Right cardiac atrium (tissue), 5 donors: ENCODE measurements at regions not wholly inside any gene's neighbourhood (a gene's known extent, or its start where the extent isn't known, plus 50 kb on each side); places are given as distances from the start of the nearest gene placed in this dataset.
A peak's percentile ranks its signal among the peaks of the same experiment; 100 is the strongest.

ENCODE experiments used
- ATAC-seq, 2 donors: fragments of 200-7000 bp; cut with Tn5 transposase; one replicate each; pipeline versions ENCODE4 v1.8.0 to v1.9.1; 2020; ENCODE audit warnings: moderate library complexity in 2 of 2, mild to moderate bottlenecking in 1 of 2
- DNase-seq, 3 donors: peaks; one replicate each; pipeline ENCODE4 v3.0.0-alpha.2; 2020
- H3K27ac ChIP-seq: one replicate; pipeline ENCODE4 v1.5.1; 2013; ENCODE audit warnings: mild to moderate bottlenecking, low read length, control low read depth, moderate library complexity
- H3K27me3 ChIP-seq: one replicate; pipeline ENCODE4 v1.6.1; 2013; ENCODE audit not compliant: control insufficient read depth, insufficient read depth
- H3K4me1 ChIP-seq: one replicate; pipeline ENCODE4 v1.6.1; 2013; ENCODE audit warnings: low read length; ENCODE audit not compliant: control insufficient read depth, insufficient read depth
- H3K4me3 ChIP-seq: one replicate; pipeline ENCODE4 v1.5.1; 2013; ENCODE audit warnings: low read length, control low read depth
- H3K9me3 ChIP-seq: one replicate; pipeline ENCODE4 v1.6.1; 2013; ENCODE audit warnings: low read length; ENCODE audit not compliant: control insufficient read depth
- WGBS: extraction: QIAGEN DNeasy Blood & Tissue Kit; methylation state at CpG from one replicate; pipeline ENCODE4 v1.1.7; 2013; 5-methylcytosine and 5-hydroxymethylcytosine counted together
- intact Hi-C, 4 donors: fragments of 100-400 bp; cut with DNase I; formaldehyde crosslinking; loops; one replicate each; pipeline versions ENCODE4 v1.11.0 to v1.14.0; 2022 to 2023
- donor health status: healthy with polysubstance abuse.
- donor health status: DM: no; HTN: yes; CAD: no.
- donor health status: DM: no; HTN: no; CAD: no.
- donor health status: DM: no; HTN: yes; CAD: no; lungs with severe emphysema.
- donor health status: DM: yes; HTN: yes; CAD: no.

DNA sequence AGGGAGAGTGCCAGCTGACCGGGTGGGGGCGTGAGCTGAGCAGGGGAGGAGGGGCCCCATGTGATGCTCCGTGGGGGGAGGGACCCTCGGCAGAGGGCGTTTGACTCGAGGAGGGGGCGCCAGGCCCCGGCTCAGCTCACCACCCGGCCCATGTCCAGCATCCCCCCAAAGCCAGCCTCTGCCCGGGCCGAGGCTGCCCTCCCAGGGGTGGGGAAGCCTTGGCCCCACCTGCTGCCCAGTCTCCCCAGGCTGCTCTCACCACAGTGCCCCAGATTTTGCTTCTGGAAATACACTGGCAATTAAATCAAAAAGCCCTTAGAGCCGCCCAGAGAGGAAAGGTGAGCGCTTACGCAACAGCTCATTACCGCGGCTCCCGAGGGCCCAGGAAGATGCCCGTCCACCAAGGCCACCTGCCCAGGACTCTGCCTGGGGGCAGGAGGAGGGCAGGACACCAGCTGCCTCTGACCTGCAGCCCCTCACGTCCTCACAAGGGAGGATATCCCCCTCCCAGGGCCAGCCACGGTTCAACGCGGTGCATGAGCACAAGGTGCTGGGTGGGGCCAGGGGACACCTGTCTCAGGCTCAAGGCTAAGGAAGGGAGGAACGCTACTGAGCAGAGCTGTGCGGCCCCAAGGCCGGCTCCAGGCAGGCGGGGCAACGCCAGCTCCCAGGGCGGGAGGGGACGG, 70.0 kb upstream of the INPP5A start:
- DNase-seq (peak in 1 of 3 donors; percentile 47), ATAC-seq (no peak)
- Histone ChIP-seq H3K27me3 (no peaks in the 10 kb centered on the region), H3K9me3 (no peaks in the 10 kb centered on the region), H3K4me1 (peaks cover 17% of the 10 kb centered on the region), H3K4me3 (no peak overlapping the region), H3K27ac (no peak overlapping the region)
- WGBS, result 72% methylated on average over 29 of the region's 29 CpGs
- intact Hi-C loops, result loop anchor here in 1 of 4 donors (10.0 kb wide), 1 partner anchor 67 kb away; the partner anchor contains the start of gene INPP5A

GRCh38 chr10:132468216-132468615, 69.4 kb upstream of the INPP5A start:
- DNase-seq (no peak), ATAC-seq (no peak)
- no peaks in the 10 kb centered on the region for H3K27me3 ChIP-seq
- 61% methylated on average over 5 of the region's 5 CpGs for WGBS
- H3K9me3 ChIP-seq, result no peaks in the 10 kb centered on the region
- no peak overlapping the region for H3K4me3 ChIP-seq
- intact Hi-C loops, result loop anchor here in 1 of 4 donors (10.0 kb wide), 1 partner anchor 67 kb away; the partner anchor contains the start of gene INPP5A
- no peak overlapping the region for H3K27ac ChIP-seq
- peaks cover 17% of the 10 kb centered on the region for H3K4me1 ChIP-seq

DNA sequence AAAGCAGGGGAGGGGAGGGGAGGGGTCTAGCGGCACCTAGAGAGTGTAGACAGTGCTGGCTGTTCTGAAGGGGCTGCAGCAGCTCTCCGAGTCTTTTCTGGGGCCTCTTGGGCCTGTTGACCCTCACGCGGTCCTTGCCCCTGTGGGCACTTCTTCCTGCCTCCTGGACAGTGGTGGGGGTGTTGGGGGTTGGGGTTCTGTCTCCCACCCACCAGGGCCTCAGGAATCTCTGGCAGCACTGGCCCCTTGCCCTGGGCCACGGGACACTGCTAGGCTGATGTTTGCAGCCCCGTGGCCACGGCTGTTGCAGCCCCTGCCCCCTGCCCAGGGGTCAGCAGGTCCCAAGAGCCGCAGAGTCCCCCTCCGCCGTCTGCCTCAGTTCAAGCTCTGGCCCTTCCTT, 68.9 kb upstream of the INPP5A start:
- H3K27ac ChIP-seq, result no peak overlapping the region
- ATAC-seq (no peak), DNase-seq (peak in 1 of 3 donors; percentile 47)
- 84% methylated on average over 9 of the region's 10 CpGs for WGBS
- intact Hi-C loops, result loop anchor here in 1 of 4 donors (10.0 kb wide), 1 partner anchor 66 kb away; the partner anchor contains the start of gene INPP5A
- no peaks in the 10 kb centered on the region for H3K9me3 ChIP-seq
- no peak overlapping the region for H3K4me3 ChIP-seq
- H3K4me1 ChIP-seq, result peaks cover 14% of the 10 kb centered on the region
- H3K27me3 ChIP-seq, result no peaks in the 10 kb centered on the region

DNA sequence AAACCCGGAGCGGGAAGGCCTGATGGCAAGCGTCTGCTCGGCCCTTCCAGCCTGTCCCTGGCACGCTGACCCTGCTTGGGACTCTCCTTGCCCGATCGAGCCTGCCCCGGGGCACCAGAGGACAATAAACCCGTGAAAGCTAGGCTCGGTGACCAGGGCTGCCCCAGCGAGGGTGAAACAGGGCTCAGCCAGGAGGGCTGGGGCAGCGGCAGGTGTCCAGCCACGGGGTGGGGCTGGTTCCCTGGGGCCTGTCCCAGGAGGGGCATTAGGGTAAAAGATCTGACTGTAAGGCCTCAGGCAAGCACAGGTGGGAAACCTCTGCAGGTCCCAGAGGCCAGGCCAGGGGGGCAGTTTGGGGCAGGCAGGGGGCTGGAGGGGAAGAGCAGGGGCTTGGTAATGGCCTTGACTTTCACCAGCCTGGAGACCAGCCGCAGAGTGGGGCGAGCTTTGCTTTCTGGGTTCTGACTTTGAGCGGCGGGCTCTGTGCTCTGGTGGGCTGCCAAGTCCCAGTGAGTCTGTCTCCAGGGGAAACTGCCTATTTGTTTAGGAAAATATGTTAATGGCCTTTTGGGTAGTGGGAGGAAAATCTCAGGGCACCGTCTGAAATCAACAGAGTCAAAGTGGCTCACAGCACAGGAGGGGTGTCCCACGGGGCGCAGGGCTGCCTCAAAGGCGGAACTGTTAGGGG, 68.2 kb upstream of the INPP5A start:
- Histone ChIP-seq H3K9me3 (no peaks in the 10 kb centered on the region), H3K27me3 (no peaks in the 10 kb centered on the region), H3K27ac (no peak overlapping the region), H3K4me3 (no peak overlapping the region), H3K4me1 (peaks cover 12% of the 10 kb centered on the region)
- DNase-seq, result peak in 2 of 3 donors; percentile 83
- WGBS, result 56% methylated on average over 21 of the region's 21 CpGs
- intact Hi-C loops, result loop anchor here in 1 of 4 donors (10.0 kb wide), 1 partner anchor 65 kb away; the partner anchor contains the start of gene INPP5A
- peak in 1 of 2 donors; percentile 15 for ATAC-seq

DNA sequence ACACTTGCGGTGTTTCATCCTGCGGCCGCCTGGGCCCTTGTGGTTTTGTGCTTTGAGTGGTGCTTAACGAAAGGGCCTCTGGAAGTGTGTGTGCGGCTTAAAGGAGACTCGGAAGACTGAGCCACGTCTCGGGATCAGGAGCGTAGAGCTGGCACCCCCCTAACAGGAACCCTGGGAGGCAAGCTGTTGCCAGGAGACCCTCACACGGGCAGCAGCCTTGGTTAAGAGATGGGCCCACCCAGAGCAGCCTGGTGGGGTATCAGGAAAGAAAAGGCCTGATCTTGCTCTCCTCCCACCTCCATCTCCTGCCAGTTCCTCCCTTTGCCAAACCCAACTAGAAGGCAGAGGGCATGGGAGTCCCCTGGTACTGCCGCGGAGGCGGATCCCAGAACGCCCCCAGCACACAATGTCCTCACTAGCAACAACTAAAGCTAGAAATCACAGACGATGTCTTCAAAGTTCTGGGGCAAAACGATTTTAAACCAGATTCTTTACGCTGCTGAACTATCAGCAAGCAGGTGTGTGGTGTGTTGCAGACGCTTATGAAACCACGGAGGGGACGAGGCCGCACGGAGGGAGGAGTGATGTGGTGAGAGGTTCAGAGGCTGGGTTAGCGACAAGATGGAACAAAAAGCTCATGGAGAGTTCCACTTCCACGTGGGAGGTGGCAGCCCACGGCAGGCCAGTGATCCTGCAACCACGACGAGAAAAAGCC, 67.0 kb upstream of the INPP5A start:
- 86% methylated on average over 27 of the region's 27 CpGs for whole genome bisulfite sequencing
- no peaks in the 10 kb centered on the region for H3K27me3 ChIP-seq
- H3K4me3 ChIP-seq, result no peak overlapping the region
- ATAC-seq (no peak), DNase-seq (peak in 2 of 3 donors; percentile 12 to 16)
- peaks cover 4% of the 10 kb centered on the region for H3K4me1 ChIP-seq
- no peaks in the 10 kb centered on the region for H3K9me3 ChIP-seq
- no peak overlapping the region for H3K27ac ChIP-seq
- intact Hi-C loops, result no loop called here

DNA sequence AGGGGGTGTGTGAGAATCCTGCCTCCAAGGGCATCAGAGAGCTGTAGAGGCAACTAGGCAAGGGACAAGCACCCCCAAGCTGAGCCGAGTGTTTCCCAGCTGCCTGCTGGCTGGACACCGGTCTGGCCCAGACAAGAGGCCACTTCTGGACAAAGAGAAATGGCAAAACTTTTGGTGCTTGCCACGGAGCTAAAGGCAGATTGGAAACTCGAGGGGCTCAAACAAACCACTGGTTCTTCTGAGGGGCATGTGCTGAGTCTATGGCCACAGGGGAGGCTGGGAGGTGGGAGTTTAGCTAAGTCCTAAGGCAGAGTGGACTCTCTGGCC, 66.5 kb upstream of the INPP5A start:
- no peaks in the 10 kb centered on the region for H3K27me3 ChIP-seq
- no peak overlapping the region for H3K27ac ChIP-seq
- DNase-seq (peak in 2 of 3 donors; percentile 14 to 21), ATAC-seq (no peak)
- intact Hi-C loops, result no loop called here
- H3K4me3 ChIP-seq, result no peak overlapping the region
- H3K9me3 ChIP-seq, result no peaks in the 10 kb centered on the region
- 91% methylated on average over 4 of the region's 4 CpGs for WGBS
- peaks cover 3% of the 10 kb centered on the region for H3K4me1 ChIP-seq

- WGBS, result 96% methylated on average over 9 of the region's 9 CpGs
- H3K27me3 ChIP-seq, result no peaks in the 10 kb centered on the region
- peak in 2 of 3 donors; percentile 16 to 22 for DNase-seq
- peaks cover 3% of the 10 kb centered on the region for H3K4me1 ChIP-seq
- no peak overlapping the region for H3K4me3 ChIP-seq
- no peak for ATAC-seq
- intact Hi-C loops, result no loop called here
- no peak overlapping the region for H3K27ac ChIP-seq
- no peaks in the 10 kb centered on the region for H3K9me3 ChIP-seq
Measured at GRCh38 chr10:132471484-132471883, 66.1 kb upstream of the INPP5A start.

DNA sequence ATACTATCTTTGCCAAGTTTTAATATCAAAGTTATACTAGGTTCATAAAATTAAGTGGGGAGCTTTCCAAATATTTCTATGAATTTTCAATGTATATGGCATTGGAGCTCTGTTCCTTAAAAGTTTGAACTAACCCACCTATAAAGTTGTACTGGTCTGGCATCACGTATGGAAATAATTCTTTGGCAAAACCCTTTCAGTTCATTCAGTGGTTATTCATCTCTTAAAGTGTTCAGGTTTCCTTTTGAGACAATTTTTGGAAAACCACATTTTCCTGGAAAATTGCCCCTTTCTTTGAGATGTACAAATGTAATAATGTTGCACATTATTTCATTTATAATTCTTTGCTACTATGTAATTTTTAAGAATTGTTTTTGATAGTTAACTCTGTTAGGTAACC, 62.5 kb upstream of the INPP5A start:
- Histone ChIP-seq H3K27ac (no peak overlapping the region), H3K9me3 (no peaks in the 10 kb centered on the region), H3K4me3 (no peak overlapping the region), H3K4me1 (no peaks in the 10 kb centered on the region), H3K27me3 (no peaks in the 10 kb centered on the region)
- no peak for DNase-seq
- intact Hi-C loops, result no loop called here
- no peak for ATAC-seq
- WGBS, result 63% methylated on average over 1 of the region's 1 CpG

- H3K4me3 ChIP-seq, result no peak overlapping the region
- H3K27ac ChIP-seq, result no peak overlapping the region
- ATAC-seq (peak in 1 of 2 donors; percentile 26), DNase-seq (peak in 1 of 3 donors; percentile 30)
- no peaks in the 10 kb centered on the region for H3K27me3 ChIP-seq
- intact Hi-C loops, result no loop called here
- WGBS, result 81% methylated on average over 16 of the region's 16 CpGs
- no peaks in the 10 kb centered on the region for H3K9me3 ChIP-seq
- H3K4me1 ChIP-seq, result no peaks in the 10 kb centered on the region
Measured at GRCh38 chr10:132476146-132477065, 61.2 kb upstream of the INPP5A start.

DNA sequence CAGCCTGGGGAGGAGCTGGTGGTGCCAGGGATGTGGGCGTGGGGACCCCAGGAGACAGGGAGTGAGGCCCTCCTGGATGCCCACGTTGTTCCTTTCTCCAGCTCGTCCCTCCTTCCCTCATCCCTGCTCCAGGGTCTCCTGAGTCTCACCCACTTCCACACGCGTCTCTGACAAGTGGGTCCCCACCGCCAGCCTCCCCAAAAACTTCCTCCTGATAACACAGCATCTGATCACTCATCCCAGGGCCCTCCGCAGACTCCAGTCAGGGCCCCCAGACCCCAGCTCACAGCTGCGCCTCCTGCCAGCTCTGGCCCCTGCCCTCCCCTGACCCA, 60.6 kb upstream of the INPP5A start:
- Histone ChIP-seq H3K27ac (no peak overlapping the region), H3K9me3 (no peaks in the 10 kb centered on the region), H3K27me3 (no peaks in the 10 kb centered on the region), H3K4me3 (no peak overlapping the region), H3K4me1 (peaks cover 2% of the 10 kb centered on the region)
- intact Hi-C loops, result no loop called here
- no peak for DNase-seq
- WGBS, result 81% methylated on average over 8 of the region's 8 CpGs
- ATAC-seq, result no peak
